Glutamatergic neuron (in vitro differentiated cells): ENCODE measurements at regions not wholly inside any gene's neighbourhood (a gene's known extent, or its start where the extent isn't known, plus 50 kb on each side); places are given as distances from the start of the nearest gene placed in this dataset.

ENCODE experiments used
- DNase-seq: peaks from one replicate; pipeline ENCODE4 v3.0.0; 2022
- H3K27ac Mint-ChIP-seq: one replicate; pipeline ENCODE4 v1.8.0; 2020; ENCODE audit warnings: mild to moderate bottlenecking, mixed read lengths, inconsistent platforms; ENCODE audit not compliant: unreplicated experiment
- H3K27me3 Mint-ChIP-seq: one replicate; pipeline ENCODE4 v1.8.0; 2020; ENCODE audit warnings: mild to moderate bottlenecking, moderate library complexity, mixed read lengths, inconsistent platforms; ENCODE audit not compliant: unreplicated experiment
- H3K36me3 Mint-ChIP-seq: one replicate; pipeline ENCODE4 v1.8.0; 2020; ENCODE audit warnings: mild to moderate bottlenecking, mixed read lengths, inconsistent platforms; ENCODE audit not compliant: unreplicated experiment
- H3K4me1 Mint-ChIP-seq: one replicate; pipeline ENCODE4 v1.8.0; 2020; ENCODE audit warnings: mild to moderate bottlenecking, low read depth, mixed read lengths, inconsistent platforms; ENCODE audit not compliant: unreplicated experiment
- H3K4me3 Mint-ChIP-seq: one replicate; pipeline ENCODE4 v1.8.0; 2020; ENCODE audit warnings: mild to moderate bottlenecking, mixed read lengths, inconsistent platforms; ENCODE audit not compliant: unreplicated experiment
- H3K9me3 Mint-ChIP-seq: one replicate; pipeline ENCODE4 v1.8.0; 2020; ENCODE audit warnings: mild to moderate bottlenecking, moderate library complexity, mixed read lengths, inconsistent platforms; ENCODE audit not compliant: unreplicated experiment
- TF ChIP-seq, protein P1 (sequence below): fragments of 200-600 bp; sonication (generic); IDR thresholded peaks from one replicate; pipeline ENCODE4 v1.5.0; 2021; ENCODE audit not compliant: partially characterized antibody, unreplicated experiment

DNA sequence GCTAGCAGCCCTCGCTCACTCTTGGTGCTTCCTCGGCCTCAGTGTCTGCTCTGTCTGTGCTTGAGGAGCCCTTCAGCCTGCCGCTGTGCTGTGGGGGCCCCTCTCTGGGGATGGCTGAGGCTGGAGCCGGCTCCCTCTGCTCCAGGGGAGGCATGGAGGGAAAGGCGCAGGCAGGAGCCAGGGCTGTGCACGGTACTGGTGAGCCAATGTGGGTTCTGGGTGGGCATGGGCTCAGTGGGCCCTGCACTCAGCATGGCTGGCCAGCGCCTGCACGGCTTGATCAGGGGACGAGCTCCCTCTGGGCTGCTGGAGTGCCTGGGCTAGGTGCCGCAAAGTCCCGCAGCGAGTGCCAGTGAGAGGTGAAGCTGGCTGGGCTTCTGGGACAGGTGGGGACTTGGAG is 260.0 kb downstream of the SI start:
- no peaks in the 10 kb centered on the region for H3K27me3 Mint-ChIP-seq
- no peaks in the 10 kb centered on the region for H3K36me3 Mint-ChIP-seq
- no peak overlapping the region for H3K4me3 Mint-ChIP-seq
- H3K9me3 Mint-ChIP-seq: no peaks in the 10 kb centered on the region
- TF ChIP-seq, protein P1, sequence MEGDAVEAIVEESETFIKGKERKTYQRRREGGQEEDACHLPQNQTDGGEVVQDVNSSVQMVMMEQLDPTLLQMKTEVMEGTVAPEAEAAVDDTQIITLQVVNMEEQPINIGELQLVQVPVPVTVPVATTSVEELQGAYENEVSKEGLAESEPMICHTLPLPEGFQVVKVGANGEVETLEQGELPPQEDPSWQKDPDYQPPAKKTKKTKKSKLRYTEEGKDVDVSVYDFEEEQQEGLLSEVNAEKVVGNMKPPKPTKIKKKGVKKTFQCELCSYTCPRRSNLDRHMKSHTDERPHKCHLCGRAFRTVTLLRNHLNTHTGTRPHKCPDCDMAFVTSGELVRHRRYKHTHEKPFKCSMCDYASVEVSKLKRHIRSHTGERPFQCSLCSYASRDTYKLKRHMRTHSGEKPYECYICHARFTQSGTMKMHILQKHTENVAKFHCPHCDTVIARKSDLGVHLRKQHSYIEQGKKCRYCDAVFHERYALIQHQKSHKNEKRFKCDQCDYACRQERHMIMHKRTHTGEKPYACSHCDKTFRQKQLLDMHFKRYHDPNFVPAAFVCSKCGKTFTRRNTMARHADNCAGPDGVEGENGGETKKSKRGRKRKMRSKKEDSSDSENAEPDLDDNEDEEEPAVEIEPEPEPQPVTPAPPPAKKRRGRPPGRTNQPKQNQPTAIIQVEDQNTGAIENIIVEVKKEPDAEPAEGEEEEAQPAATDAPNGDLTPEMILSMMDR: no peak
- no peaks in the 10 kb centered on the region for H3K4me1 Mint-ChIP-seq
- H3K27ac Mint-ChIP-seq: no peak overlapping the region
- DNase-seq: no peak

DNA sequence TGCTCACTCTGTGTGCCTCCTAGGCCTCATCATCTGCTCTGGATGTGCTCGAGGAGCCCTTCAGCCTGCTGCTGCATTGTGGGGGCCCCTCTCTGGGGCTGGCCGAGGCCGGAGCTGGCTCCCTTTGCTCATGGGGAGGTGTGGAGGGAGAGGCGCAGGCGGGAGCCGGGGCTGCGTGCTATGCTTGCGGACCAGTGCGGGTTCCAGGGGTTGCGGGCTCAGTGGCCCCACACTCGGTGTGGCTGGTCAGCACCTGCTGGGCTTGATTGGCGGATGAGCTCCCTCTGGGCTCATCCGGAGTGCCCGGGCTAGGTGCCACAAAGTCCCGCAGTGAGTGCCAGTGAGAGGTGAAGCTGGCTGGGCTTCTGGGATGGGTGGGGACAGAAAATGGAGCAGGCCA is 264.2 kb downstream of the SI start:
- H3K4me3 Mint-ChIP-seq: no peak overlapping the region

DNA sequence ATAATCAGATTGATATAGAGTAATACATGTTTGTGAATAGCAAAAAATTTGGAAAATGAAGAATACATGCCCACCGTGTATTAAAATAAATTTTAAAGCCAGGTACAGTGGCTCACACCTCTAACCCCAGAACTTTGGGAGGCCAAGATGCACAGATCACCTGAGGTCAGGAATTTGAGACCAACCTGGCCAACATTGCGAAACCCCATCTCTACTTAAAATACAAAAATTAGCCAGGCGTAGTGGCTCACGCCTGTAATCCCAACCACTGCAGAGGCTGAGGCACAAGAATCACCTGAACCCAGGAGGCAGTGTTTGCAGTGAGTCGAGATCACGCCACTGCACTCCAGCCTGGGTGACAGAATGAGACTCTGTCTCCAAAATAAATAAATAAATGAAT is 266.3 kb downstream of the SI start:
- Mint-ChIP-seq H3K27ac (no peak overlapping the region), H3K36me3 (no peaks in the 10 kb centered on the region), H3K4me3 (no peak overlapping the region), H3K27me3 (no peaks in the 10 kb centered on the region), H3K4me1 (no peaks in the 10 kb centered on the region), H3K9me3 (peaks cover under 1% of the 10 kb centered on the region)
- TF ChIP-seq, protein P1: no peak
- DNase-seq: no peak

More for the DNA sequence above, 264.2 kb downstream of the SI start:
- H3K27ac Mint-ChIP-seq: no peak overlapping the region
- H3K36me3 Mint-ChIP-seq: no peaks in the 10 kb centered on the region
- TF ChIP-seq, protein P1: no peak
- no peaks in the 10 kb centered on the region for H3K4me1 Mint-ChIP-seq
- H3K9me3 Mint-ChIP-seq: no peaks in the 10 kb centered on the region
- H3K27me3 Mint-ChIP-seq: no peaks in the 10 kb centered on the region
- no peak for DNase-seq

DNA sequence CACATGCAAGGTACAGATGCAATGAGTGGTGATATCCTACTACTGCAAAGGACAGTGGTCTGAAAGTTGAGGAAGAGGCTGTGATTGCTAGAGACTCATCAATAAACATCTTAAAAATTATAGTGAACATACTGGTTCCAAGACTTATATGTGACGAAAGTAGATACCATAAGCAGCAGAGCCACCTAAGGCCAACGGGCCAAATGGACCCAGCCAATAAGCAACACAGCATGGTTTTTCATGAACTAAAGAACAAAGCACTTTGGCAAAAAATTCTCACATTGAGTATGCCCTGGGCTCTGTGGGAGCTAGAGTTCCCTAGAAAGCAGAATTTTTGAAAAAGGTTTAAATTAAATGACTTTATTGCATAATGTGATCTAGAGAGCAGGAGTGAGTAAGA is 272.1 kb downstream of the SI start:
- H3K27me3 Mint-ChIP-seq: no peaks in the 10 kb centered on the region
- no peak for DNase-seq
- H3K36me3 Mint-ChIP-seq: no peaks in the 10 kb centered on the region
- H3K27ac Mint-ChIP-seq: no peak overlapping the region
- no peak overlapping the region for H3K4me3 Mint-ChIP-seq
- TF ChIP-seq, protein P1: no peak
- H3K4me1 Mint-ChIP-seq: peaks cover 2% of the 10 kb centered on the region
- H3K9me3 Mint-ChIP-seq: peaks cover 2% of the 10 kb centered on the region

DNA sequence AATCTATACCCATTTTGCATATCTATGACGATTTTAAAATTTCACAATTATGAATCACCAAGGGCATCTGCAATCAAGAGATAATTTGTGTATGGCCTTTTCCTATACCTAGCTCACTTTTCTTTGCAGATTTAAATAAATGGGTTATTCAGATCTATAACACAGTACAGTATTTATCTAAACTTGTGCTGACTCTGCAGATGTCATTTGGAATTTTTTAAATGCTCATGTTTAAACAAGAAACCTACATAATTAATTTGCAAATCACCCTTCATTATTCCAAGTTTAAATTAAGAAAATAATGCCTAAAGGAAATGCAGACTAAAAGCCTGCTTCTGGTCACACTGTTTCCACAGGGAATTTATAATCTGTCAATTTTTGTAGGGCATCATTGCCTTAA is 284.2 kb downstream of the SI start:
- H3K27ac Mint-ChIP-seq: no peak overlapping the region

More for the DNA sequence above, 284.2 kb downstream of the SI start:
- no peak for DNase-seq
- TF ChIP-seq, protein P1: no peak
- no peaks in the 10 kb centered on the region for H3K27me3 Mint-ChIP-seq
- no peaks in the 10 kb centered on the region for H3K36me3 Mint-ChIP-seq
- no peaks in the 10 kb centered on the region for H3K4me1 Mint-ChIP-seq
- no peak overlapping the region for H3K4me3 Mint-ChIP-seq
- no peaks in the 10 kb centered on the region for H3K9me3 Mint-ChIP-seq
